ENCODE measurements at regions not wholly inside any gene's neighbourhood (a gene's known extent, or its start where the extent isn't known, plus 50 kb on each side); places are given as distances from the start of the nearest gene placed in this dataset.
"Not testable (repeated sequence)": the region's sequence is repeated elsewhere in the genome, so short reads cannot be mapped to it uniquely, and the experiment has no call there.

DNA sequence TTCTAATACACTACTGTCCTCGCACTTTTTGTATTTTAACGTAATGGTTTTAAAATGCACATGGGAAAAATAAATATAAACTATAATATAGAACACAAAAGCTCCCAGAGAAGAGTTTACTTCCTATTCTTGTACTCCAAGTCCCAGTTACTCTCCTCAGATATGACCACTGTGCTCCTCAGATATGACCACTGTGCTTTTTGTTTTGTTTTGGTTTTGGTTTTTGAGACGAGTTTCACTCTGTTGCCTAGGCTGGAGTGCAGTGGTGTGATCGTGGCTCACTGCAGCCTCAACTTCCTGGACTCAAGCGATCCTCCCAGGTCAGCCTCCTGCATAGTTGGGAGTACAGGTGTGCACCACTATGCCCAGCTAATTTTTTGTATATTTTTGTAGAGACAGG is 76.8 kb upstream of the NBPF11 start:
- H3K4me3 ChIP-seq (ENCODE audit: low read length in 2 of 2); H2AFZ ChIP-seq (ENCODE audit: low read length); H3K27ac ChIP-seq (replicated peaks; ENCODE audit: low read length); H3K18ac ChIP-seq (ENCODE audit: low read length); H3K79me1 ChIP-seq (ENCODE audit: low read depth, low read length); H4K91ac ChIP-seq (ENCODE audit: low read depth, low read length, poor library complexity); H2BK12ac ChIP-seq (ENCODE audit: low read length); H3K9ac ChIP-seq (ENCODE audit: low read depth, low read length, poor library complexity); H3K14ac ChIP-seq (ENCODE audit: low read length); H3K27me3 ChIP-seq (ENCODE audit: control insufficient read depth in 3 of 3, insufficient read depth in 3 of 3, low read depth in 1 of 3, low read length in 3 of 3); H3K4me2 ChIP-seq (ENCODE audit: insufficient read depth, low read length, poor library complexity, severe bottlenecking); H4K8ac ChIP-seq (ENCODE audit: low read depth, low read length); H3K4ac ChIP-seq (ENCODE audit: low read length); H3K23ac ChIP-seq (ENCODE audit: low read depth, low read length, poor library complexity); H2BK120ac ChIP-seq (ENCODE audit: low read depth, low read length); H3K36me3 ChIP-seq (replicated peaks in 1 of 2; ENCODE audit: control insufficient read depth in 2 of 2, insufficient read depth in 2 of 2, low read length in 2 of 2); H2AK5ac ChIP-seq (ENCODE audit: low read depth, low read length); H3K4me1 ChIP-seq (ENCODE audit: control insufficient read depth in 2 of 2, insufficient read depth in 1 of 2, low read depth in 1 of 2, low read length in 2 of 2); H2BK15ac ChIP-seq (ENCODE audit: low read length); H2BK5ac ChIP-seq (ENCODE audit: low read length); DNase-seq (ENCODE audit: low spot score); H3K9me3 ChIP-seq (replicated peaks in 1 of 2; ENCODE audit: control insufficient read depth in 2 of 2, insufficient read depth in 1 of 2, low read depth in 1 of 2, low read length in 2 of 2): not testable (repeated sequence)
- no CpG with 5 or more reads among the region's 5 CpGs for WGBS, 2 donors (ENCODE audit: extremely low coverage in 2 of 2, insufficient read length in 2 of 2, insufficient replicate concordance in 1 of 2)

DNA sequence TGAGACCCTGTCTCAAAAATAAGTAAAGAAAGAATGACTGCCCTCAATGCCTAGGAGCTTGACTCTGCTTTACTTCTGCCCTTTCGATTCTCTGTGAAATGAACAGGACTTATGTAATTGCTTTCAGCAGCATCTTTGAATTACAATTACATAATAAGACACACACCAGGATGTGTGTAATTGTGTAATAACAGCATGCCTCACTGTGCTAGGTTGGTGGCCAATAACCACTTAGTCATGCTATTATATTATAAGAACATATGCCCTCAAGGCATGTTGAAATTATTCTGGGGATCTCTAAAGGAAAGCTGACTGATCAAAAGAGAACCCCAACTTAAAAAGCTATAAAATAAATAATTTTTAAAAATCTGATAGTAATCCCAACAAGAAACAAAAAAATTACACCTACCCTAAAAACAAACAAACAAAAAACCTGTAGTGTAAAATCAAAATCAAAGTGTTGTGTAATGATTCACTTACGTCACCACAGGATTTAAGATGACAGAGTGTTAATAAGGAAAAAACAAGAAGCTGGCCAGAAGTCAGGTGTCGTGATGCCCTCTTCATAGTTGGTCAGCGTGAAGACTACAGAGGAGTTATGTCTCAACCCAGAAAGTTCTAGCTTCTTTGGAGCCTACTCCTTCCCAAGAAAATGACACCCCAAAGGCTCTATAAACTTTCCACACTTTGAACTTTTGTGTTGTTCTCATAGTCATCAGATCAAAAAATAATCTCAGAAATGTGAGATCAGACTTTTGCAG is 70.5 kb upstream of the NBPF11 start:
- H3K14ac ChIP-seq (ENCODE audit: low read length); H3K4me2 ChIP-seq (ENCODE audit: insufficient read depth, low read length, poor library complexity, severe bottlenecking); H2AK5ac ChIP-seq (ENCODE audit: low read depth, low read length); H3K36me3 ChIP-seq (replicated peaks in 1 of 2; ENCODE audit: control insufficient read depth in 2 of 2, insufficient read depth in 2 of 2, low read length in 2 of 2); H3K27ac ChIP-seq (replicated peaks; ENCODE audit: low read length); H3K18ac ChIP-seq (ENCODE audit: low read length); H2BK12ac ChIP-seq (ENCODE audit: low read length); H3K9ac ChIP-seq (ENCODE audit: low read depth, low read length, poor library complexity); H4K91ac ChIP-seq (ENCODE audit: low read depth, low read length, poor library complexity); H2BK15ac ChIP-seq (ENCODE audit: low read length); H2BK5ac ChIP-seq (ENCODE audit: low read length); H3K27me3 ChIP-seq (ENCODE audit: control insufficient read depth in 3 of 3, insufficient read depth in 3 of 3, low read depth in 1 of 3, low read length in 3 of 3); H2AFZ ChIP-seq (ENCODE audit: low read length); H3K23ac ChIP-seq (ENCODE audit: low read depth, low read length, poor library complexity); H3K4ac ChIP-seq (ENCODE audit: low read length); H2BK120ac ChIP-seq (ENCODE audit: low read depth, low read length); H3K4me1 ChIP-seq (ENCODE audit: control insufficient read depth in 2 of 2, insufficient read depth in 1 of 2, low read depth in 1 of 2, low read length in 2 of 2); DNase-seq (ENCODE audit: low spot score); H4K8ac ChIP-seq (ENCODE audit: low read depth, low read length); H3K79me1 ChIP-seq (ENCODE audit: low read depth, low read length); H3K4me3 ChIP-seq (ENCODE audit: low read length in 2 of 2); H3K9me3 ChIP-seq (replicated peaks in 1 of 2; ENCODE audit: control insufficient read depth in 2 of 2, insufficient read depth in 1 of 2, low read depth in 1 of 2, low read length in 2 of 2): not testable (repeated sequence)
- WGBS, 2 donors (ENCODE audit: extremely low coverage in 2 of 2, insufficient read length in 2 of 2, insufficient replicate concordance in 1 of 2) = no CpG with 5 or more reads among the region's 4 CpGs

DNA sequence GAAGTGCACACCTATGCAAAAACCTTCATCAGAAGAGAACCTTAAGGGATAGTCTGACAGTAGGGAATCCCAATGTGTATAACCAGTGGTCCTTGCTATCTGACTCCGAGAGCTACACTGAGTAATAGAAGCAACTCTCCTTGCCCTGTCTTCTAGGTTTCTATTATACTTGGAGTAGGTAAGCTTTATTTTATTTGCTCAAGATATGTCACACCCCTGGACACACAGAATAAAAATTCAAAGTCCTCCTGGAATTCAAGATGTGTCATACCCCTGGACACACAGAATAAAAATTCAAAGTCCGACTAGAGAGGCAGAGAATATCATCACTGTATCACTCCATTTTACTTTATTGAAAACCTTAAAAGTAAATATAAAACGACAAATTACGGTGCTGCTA is 69.5 kb upstream of the NBPF11 start:
- not testable (repeated sequence) for H4K91ac ChIP-seq (ENCODE audit: low read depth, low read length, poor library complexity); H2BK5ac ChIP-seq (ENCODE audit: low read length); H3K23ac ChIP-seq (ENCODE audit: low read depth, low read length, poor library complexity); H3K27me3 ChIP-seq (ENCODE audit: control insufficient read depth in 3 of 3, insufficient read depth in 3 of 3, low read depth in 1 of 3, low read length in 3 of 3); H3K79me1 ChIP-seq (ENCODE audit: low read depth, low read length); H3K18ac ChIP-seq (ENCODE audit: low read length); H2BK15ac ChIP-seq (ENCODE audit: low read length); H2AK5ac ChIP-seq (ENCODE audit: low read depth, low read length); H2AFZ ChIP-seq (ENCODE audit: low read length); DNase-seq (ENCODE audit: low spot score); H3K4me2 ChIP-seq (ENCODE audit: insufficient read depth, low read length, poor library complexity, severe bottlenecking); H2BK12ac ChIP-seq (ENCODE audit: low read length); H3K4me3 ChIP-seq (ENCODE audit: low read length in 2 of 2); H3K4me1 ChIP-seq (ENCODE audit: control insufficient read depth in 2 of 2, insufficient read depth in 1 of 2, low read depth in 1 of 2, low read length in 2 of 2); H3K9ac ChIP-seq (ENCODE audit: low read depth, low read length, poor library complexity); H3K9me3 ChIP-seq (replicated peaks in 1 of 2; ENCODE audit: control insufficient read depth in 2 of 2, insufficient read depth in 1 of 2, low read depth in 1 of 2, low read length in 2 of 2); H3K27ac ChIP-seq (replicated peaks; ENCODE audit: low read length); H2BK120ac ChIP-seq (ENCODE audit: low read depth, low read length); H3K14ac ChIP-seq (ENCODE audit: low read length); H3K4ac ChIP-seq (ENCODE audit: low read length); H4K8ac ChIP-seq (ENCODE audit: low read depth, low read length); H3K36me3 ChIP-seq (replicated peaks in 1 of 2; ENCODE audit: control insufficient read depth in 2 of 2, insufficient read depth in 2 of 2, low read length in 2 of 2)
- no CpG with 5 or more reads among the region's 4 CpGs for WGBS, 2 donors (ENCODE audit: extremely low coverage in 2 of 2, insufficient read length in 2 of 2, insufficient replicate concordance in 1 of 2)

DNA sequence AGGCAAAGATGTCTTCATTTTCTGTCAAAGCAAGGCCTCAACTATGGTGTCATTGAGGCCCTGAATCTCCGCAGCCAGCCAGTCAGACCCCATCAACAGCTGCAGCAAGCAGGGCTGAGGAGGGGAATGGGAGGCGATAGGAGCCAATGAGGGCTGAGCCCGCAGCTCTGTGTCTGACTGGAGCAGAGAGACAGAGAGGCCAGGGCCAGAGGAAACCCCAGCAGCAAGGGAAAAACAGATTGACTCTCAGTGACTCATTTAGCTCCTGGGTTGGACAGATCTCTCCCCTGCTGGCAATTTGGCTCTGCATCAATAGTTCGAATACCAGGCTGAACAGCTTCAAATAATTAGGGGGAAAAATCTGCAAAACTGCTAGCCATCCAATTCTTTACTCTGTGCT is 67.1 kb upstream of the NBPF11 start:
- not testable (repeated sequence) for H4K91ac ChIP-seq (ENCODE audit: low read depth, low read length, poor library complexity); H3K27me3 ChIP-seq (ENCODE audit: control insufficient read depth in 3 of 3, insufficient read depth in 3 of 3, low read depth in 1 of 3, low read length in 3 of 3); H3K18ac ChIP-seq (ENCODE audit: low read length); H4K8ac ChIP-seq (ENCODE audit: low read depth, low read length); H3K4me1 ChIP-seq (ENCODE audit: control insufficient read depth in 2 of 2, insufficient read depth in 1 of 2, low read depth in 1 of 2, low read length in 2 of 2); H2AFZ ChIP-seq (ENCODE audit: low read length); DNase-seq (ENCODE audit: low spot score); H2AK5ac ChIP-seq (ENCODE audit: low read depth, low read length); H3K27ac ChIP-seq (replicated peaks; ENCODE audit: low read length); H2BK120ac ChIP-seq (ENCODE audit: low read depth, low read length); H3K9ac ChIP-seq (ENCODE audit: low read depth, low read length, poor library complexity); H3K4me3 ChIP-seq (ENCODE audit: low read length in 2 of 2); H3K4ac ChIP-seq (ENCODE audit: low read length); H3K4me2 ChIP-seq (ENCODE audit: insufficient read depth, low read length, poor library complexity, severe bottlenecking); H2BK12ac ChIP-seq (ENCODE audit: low read length); H3K14ac ChIP-seq (ENCODE audit: low read length); H2BK15ac ChIP-seq (ENCODE audit: low read length); H3K36me3 ChIP-seq (replicated peaks in 1 of 2; ENCODE audit: control insufficient read depth in 2 of 2, insufficient read depth in 2 of 2, low read length in 2 of 2); H3K9me3 ChIP-seq (replicated peaks in 1 of 2; ENCODE audit: control insufficient read depth in 2 of 2, insufficient read depth in 1 of 2, low read depth in 1 of 2, low read length in 2 of 2); H3K79me1 ChIP-seq (ENCODE audit: low read depth, low read length); H3K23ac ChIP-seq (ENCODE audit: low read depth, low read length, poor library complexity); H2BK5ac ChIP-seq (ENCODE audit: low read length)
- no CpG with 5 or more reads among the region's 4 CpGs for WGBS, 2 donors (ENCODE audit: extremely low coverage in 2 of 2, insufficient read length in 2 of 2, insufficient replicate concordance in 1 of 2)

Data from neuronal stem cell (in vitro differentiated cells).